DOHH2 (cell line): ENCODE measurements at regions not wholly inside any gene's neighbourhood (a gene's known extent, or its start where the extent isn't known, plus 50 kb on each side); places are given as distances from the start of the nearest gene placed in this dataset.
A peak's percentile ranks its signal among the peaks of the same experiment; 100 is the strongest.

ENCODE experiments used
- H3F3A ChIP-seq: fragments of 200-600 bp; sonication (generic), shearing (Covaris generic); 2 replicates; pipeline ENCODE4 v1.6.0; 2016; ENCODE audit warnings: antibody characterized with exemption, mild to moderate bottlenecking; ENCODE audit not compliant: control insufficient read depth, insufficient read depth
- H3K27ac ChIP-seq: fragments of 200-600 bp; sonication (generic); 2 replicates; pipeline ENCODE4 v1.5.1; 2014; ENCODE audit warnings: low read depth, mild to moderate bottlenecking, low read length, moderate library complexity
- H3K27me3 ChIP-seq: fragments of 200-600 bp; sonication (generic); 2 replicates; pipeline ENCODE4 v1.6.1; 2014; ENCODE audit warnings: mild to moderate bottlenecking, low read length, mixed read lengths; ENCODE audit not compliant: control insufficient read depth
- H3K36me3 ChIP-seq: fragments of 200-600 bp; sonication (generic); 2 replicates; pipeline ENCODE4 v1.6.1; 2014; ENCODE audit warnings: mild to moderate bottlenecking, low read length, moderate library complexity, mixed read lengths; ENCODE audit not compliant: control insufficient read depth
- H3K4me1 ChIP-seq: fragments of 200-600 bp; sonication (generic); 2 replicates; pipeline ENCODE4 v1.6.1; 2014; ENCODE audit warnings: mild to moderate bottlenecking, low read length, mixed read lengths; ENCODE audit not compliant: control insufficient read depth
- H3K4me2 ChIP-seq: fragments of 200-600 bp; sonication (generic); 2 replicates; pipeline ENCODE4 v1.6.0; 2014; ENCODE audit warnings: mild to moderate bottlenecking, low read length, moderate library complexity
- H3K4me3 ChIP-seq: fragments of 200-600 bp; sonication (generic); 2 replicates; pipeline ENCODE4 v1.5.1; 2014; ENCODE audit warnings: mild to moderate bottlenecking, low read length, mixed read lengths
- H3K79me2 ChIP-seq: fragments of 200-600 bp; sonication (generic); 2 replicates; pipeline ENCODE4 v1.6.1; 2014; ENCODE audit warnings: mild to moderate bottlenecking, low read length, mixed read lengths; ENCODE audit not compliant: control insufficient read depth
- H3K9me2 ChIP-seq: fragments of 200-600 bp; sonication (generic); replicated peaks from 2 replicates; pipeline ENCODE4 v1.6.1; 2014; ENCODE audit warnings: mild to moderate bottlenecking, low read length, mixed read lengths; ENCODE audit not compliant: control insufficient read depth
- H3K9me3 ChIP-seq: fragments of 200-600 bp; sonication (generic); 2 replicates; pipeline ENCODE4 v1.6.1; 2014; ENCODE audit warnings: antibody characterized with exemption, low read length, mixed read lengths; ENCODE audit not compliant: control insufficient read depth, insufficient read depth
- H4K20me1 ChIP-seq: fragments of 200-600 bp; sonication (generic); 2 replicates; pipeline ENCODE4 v1.6.0; 2014; ENCODE audit warnings: low read depth, mild to moderate bottlenecking, antibody characterized with exemption, low read length, moderate library complexity; ENCODE audit not compliant: control insufficient read depth, insufficient read depth
- EZH2phosphoT487 ChIP-seq: fragments of 200-600 bp; sonication (generic); IDR thresholded peaks from 2 replicates; pipeline ENCODE4 v1.6.1; 2017; ENCODE audit warnings: borderline replicate concordance, mild to moderate bottlenecking, antibody characterized with exemption, low read length, moderate library complexity, mixed read lengths
- TF ChIP-seq, protein P1 (sequence below): fragments of 200-600 bp; sonication (generic); IDR thresholded peaks from one replicate; pipeline ENCODE4 v1.5.1; 2014; ENCODE audit warnings: antibody characterized with exemption, mild to moderate bottlenecking, low read depth, low read length; ENCODE audit not compliant: poor library complexity, severe bottlenecking

DNA sequence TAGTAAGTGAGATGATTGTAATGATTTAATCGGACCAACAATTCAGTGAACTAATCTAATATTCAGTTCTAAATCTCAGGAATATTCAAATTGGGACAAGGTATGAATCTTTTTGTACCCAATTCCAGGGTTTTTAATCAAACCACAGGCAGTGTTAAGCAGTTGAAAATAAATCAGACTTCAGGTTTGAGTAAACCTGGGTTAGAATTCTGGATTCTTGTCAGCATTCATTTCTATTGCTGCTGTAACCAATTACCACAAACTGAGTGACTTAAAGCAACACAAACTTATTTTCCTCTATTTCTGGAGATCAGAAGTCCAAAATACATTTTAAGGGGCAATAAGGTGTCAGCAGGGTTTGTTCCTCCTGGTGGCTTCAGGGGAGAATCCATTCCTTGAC is 208.4 kb upstream of the ZPLD1 start:
- peaks cover 50% of the 10 kb centered on the region for H3K4me1 ChIP-seq

DNA sequence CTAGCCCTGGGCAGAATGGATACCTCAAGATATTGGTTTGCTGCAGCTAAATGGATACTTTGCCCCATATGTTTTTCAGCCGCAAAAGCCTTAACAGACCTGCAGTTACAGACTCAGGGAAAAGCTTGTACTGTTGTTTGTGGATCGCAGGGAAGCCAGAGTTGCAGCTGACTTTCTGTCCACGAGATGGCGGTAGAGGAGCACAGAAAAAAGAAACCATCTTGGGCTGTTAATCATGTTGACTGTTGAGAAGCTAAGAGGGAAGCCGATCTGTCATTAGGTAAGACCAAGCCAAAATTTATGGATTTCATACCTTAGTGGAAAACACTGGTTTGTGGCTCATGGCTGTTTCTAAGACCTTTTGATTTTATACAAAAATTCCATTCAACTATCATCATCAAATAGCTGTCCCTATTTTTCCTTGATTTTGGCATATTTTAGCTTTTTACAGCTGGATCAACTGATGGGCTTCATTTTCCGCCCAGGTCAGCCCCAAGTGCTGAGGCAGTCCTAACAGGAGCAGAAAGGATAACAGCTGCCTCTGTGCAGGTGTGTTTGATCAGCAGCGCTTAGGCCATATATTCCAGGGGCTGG is 205.7 kb upstream of the ZPLD1 start:
- no peak overlapping the region for H3K27ac ChIP-seq
- no peaks in the 10 kb centered on the region for H3K36me3 ChIP-seq
- no peaks in the 10 kb centered on the region for H3K9me2 ChIP-seq
- no peaks in the 10 kb centered on the region for H3K9me3 ChIP-seq
- peaks cover 61% of the 10 kb centered on the region for H3K4me1 ChIP-seq
- no peak for TF ChIP-seq EZH2phosphoT487
- TF ChIP-seq, protein P1, sequence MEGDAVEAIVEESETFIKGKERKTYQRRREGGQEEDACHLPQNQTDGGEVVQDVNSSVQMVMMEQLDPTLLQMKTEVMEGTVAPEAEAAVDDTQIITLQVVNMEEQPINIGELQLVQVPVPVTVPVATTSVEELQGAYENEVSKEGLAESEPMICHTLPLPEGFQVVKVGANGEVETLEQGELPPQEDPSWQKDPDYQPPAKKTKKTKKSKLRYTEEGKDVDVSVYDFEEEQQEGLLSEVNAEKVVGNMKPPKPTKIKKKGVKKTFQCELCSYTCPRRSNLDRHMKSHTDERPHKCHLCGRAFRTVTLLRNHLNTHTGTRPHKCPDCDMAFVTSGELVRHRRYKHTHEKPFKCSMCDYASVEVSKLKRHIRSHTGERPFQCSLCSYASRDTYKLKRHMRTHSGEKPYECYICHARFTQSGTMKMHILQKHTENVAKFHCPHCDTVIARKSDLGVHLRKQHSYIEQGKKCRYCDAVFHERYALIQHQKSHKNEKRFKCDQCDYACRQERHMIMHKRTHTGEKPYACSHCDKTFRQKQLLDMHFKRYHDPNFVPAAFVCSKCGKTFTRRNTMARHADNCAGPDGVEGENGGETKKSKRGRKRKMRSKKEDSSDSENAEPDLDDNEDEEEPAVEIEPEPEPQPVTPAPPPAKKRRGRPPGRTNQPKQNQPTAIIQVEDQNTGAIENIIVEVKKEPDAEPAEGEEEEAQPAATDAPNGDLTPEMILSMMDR = peak; percentile 86
- no peaks in the 10 kb centered on the region for H4K20me1 ChIP-seq
- no peak overlapping the region for H3K4me3 ChIP-seq
- peak overlapping the region; percentile 24 for H3K4me2 ChIP-seq
- no peaks in the 10 kb centered on the region for H3K79me2 ChIP-seq
- no peaks in the 10 kb centered on the region for H3K27me3 ChIP-seq
- no peaks in the 10 kb centered on the region for H3F3A ChIP-seq

More for the DNA sequence above, 208.4 kb upstream of the ZPLD1 start:
- no peak overlapping the region for H3K4me2 ChIP-seq
- H3K4me3 ChIP-seq = no peak overlapping the region
- no peaks in the 10 kb centered on the region for H4K20me1 ChIP-seq
- no peaks in the 10 kb centered on the region for H3K27me3 ChIP-seq
- H3K9me2 ChIP-seq = no peaks in the 10 kb centered on the region
- no peaks in the 10 kb centered on the region for H3K36me3 ChIP-seq
- no peaks in the 10 kb centered on the region for H3K79me2 ChIP-seq
- TF ChIP-seq EZH2phosphoT487 = no peak
- TF ChIP-seq, protein P1 = no peak
- H3K9me3 ChIP-seq = no peaks in the 10 kb centered on the region
- no peaks in the 10 kb centered on the region for H3F3A ChIP-seq
- H3K27ac ChIP-seq = no peak overlapping the region

DNA sequence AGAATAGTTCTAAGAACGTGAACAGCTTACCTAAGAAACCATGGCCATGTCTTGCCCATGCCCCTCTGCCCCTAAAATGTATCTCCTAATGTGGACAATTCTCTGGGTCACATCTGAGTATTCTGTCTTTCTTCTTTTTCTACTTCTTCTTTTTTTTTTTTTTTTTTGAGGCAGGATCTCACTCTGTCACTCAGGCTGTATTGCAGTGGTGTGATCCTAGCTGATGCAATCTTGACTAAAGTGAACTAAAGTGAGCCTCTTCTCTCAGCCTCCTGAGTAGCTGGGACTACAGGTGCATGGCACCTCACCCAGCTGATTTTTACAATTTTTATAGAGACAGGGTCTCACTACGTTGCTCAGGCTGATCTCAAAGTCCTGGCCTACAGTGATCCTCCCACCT is 204.8 kb upstream of the ZPLD1 start:
- Histone ChIP-seq H3K36me3 (no peaks in the 10 kb centered on the region), H4K20me1 (no peaks in the 10 kb centered on the region), H3K4me3 (0 out of 2 replicates have a peak overlapping the region, but pooled peaks have one; percentile 6), H3K79me2 (no peaks in the 10 kb centered on the region), H3K4me1 (peaks cover 69% of the 10 kb centered on the region), H3K27ac (peak overlapping the region; percentile 39), H3K27me3 (no peaks in the 10 kb centered on the region), H3F3A (peaks cover 4% of the 10 kb centered on the region), H3K4me2 (peak overlapping the region; percentile 24), H3K9me3 (no peaks in the 10 kb centered on the region), H3K9me2 (no peaks in the 10 kb centered on the region)
- TF ChIP-seq EZH2phosphoT487 = no peak
- TF ChIP-seq, protein P1 = no peak
